NCI-H128 (cell line): ENCODE measurements at regions not wholly inside any gene's neighbourhood (a gene's known extent, or its start where the extent isn't known, plus 50 kb on each side); places are given as distances from the start of the nearest gene placed in this dataset.
"Not testable (repeated sequence)": the region's sequence is repeated elsewhere in the genome, so short reads cannot be mapped to it uniquely, and the experiment has no call there.

Experiments used
- DNase-seq: peaks from one replicate; lab custom pipeline; 2025; ENCODE audit not compliant: unreplicated experiment; lab: John Stamatoyannopoulos, UW

GRCh38 chr21:22364163-22364562 is 1366.0 kb downstream of the NCAM2 start:
- no peak for DNase-seq

- no peak for DNase-seq
Observed at GRCh38 chr21:22374218-22374969, 1376.2 kb downstream of the NCAM2 start.

- not testable (repeated sequence) for DNase-seq
Observed at GRCh38 chr21:22377795-22378194, 1379.6 kb downstream of the NCAM2 start.

GRCh38 chr21:22393324-22393723 is 1395.1 kb downstream of the NCAM2 start:
- DNase-seq, result no peak

GRCh38 chr21:22395965-22396364 is 1397.8 kb downstream of the NCAM2 start:
- DNase-seq, result no peak

- no peak for DNase-seq
Observed at GRCh38 chr21:22399681-22400514, 1401.7 kb downstream of the NCAM2 start.

- no peak for DNase-seq
Observed at GRCh38 chr21:22409571-22409970, 1411.4 kb downstream of the NCAM2 start.

GRCh38 chr21:22416555-22416954 is 1418.3 kb downstream of the NCAM2 start:
- DNase-seq, result no peak

GRCh38 chr21:22421416-22422180 is 1423.4 kb downstream of the NCAM2 start:
- no peak for DNase-seq

GRCh38 chr21:22438428-22439086 is 1440.3 kb downstream of the NCAM2 start:
- DNase-seq, result no peak

GRCh38 chr21:22444990-22445389 is 1446.8 kb downstream of the NCAM2 start:
- no peak for DNase-seq

GRCh38 chr21:22450507-22450906 is 1452.3 kb downstream of the NCAM2 start:
- no peak for DNase-seq

- no peak for DNase-seq
Observed at GRCh38 chr21:22456241-22456640, 1458.0 kb downstream of the NCAM2 start.

- DNase-seq, result no peak
Observed at GRCh38 chr21:22468893-22469292, 1470.7 kb downstream of the NCAM2 start.

GRCh38 chr21:22474403-22474802 is 1476.2 kb downstream of the NCAM2 start:
- DNase-seq, result no peak

GRCh38 chr21:22476214-22476613 is 1478.0 kb downstream of the NCAM2 start:
- no peak for DNase-seq

- DNase-seq, result no peak
Observed at GRCh38 chr21:22476726-22477646, 1478.8 kb downstream of the NCAM2 start.

GRCh38 chr21:22490049-22490448 is 1491.8 kb downstream of the NCAM2 start:
- no peak for DNase-seq

- no peak for DNase-seq
Observed at GRCh38 chr21:22516230-22516629, 1518.0 kb downstream of the NCAM2 start.

- no peak for DNase-seq
Observed at GRCh38 chr21:22535630-22536029, 1537.4 kb downstream of the NCAM2 start.
